ENCODE measurements at regions not wholly inside any gene's neighbourhood (a gene's known extent, or its start where the extent isn't known, plus 50 kb on each side); places are given as distances from the start of the nearest gene placed in this dataset.

GRCh38 chr14:80352471-80352870 lies 141.2 kb upstream of the DIO2 start:
- Mint-ChIP-seq H3K27me3 (ENCODE audit: low read depth) (no peaks in the 10 kb centered on the region), H3K27ac (no peak overlapping the region), H3K4me1 (no peaks in the 10 kb centered on the region), H3K9me3 (peaks cover 28% of the 10 kb centered on the region), H3K4me3 (no peak overlapping the region), H3K36me3 (no peaks in the 10 kb centered on the region)
- ATAC-seq: no peak
- DNase-seq (ENCODE audit: low spot score): no peak
- ChIA-PET CTCF (no interaction called here), POLR2A (no interaction called here)
- no peak for TF ChIP-seq MXD4 (CRISPR knock-in tag; IDR thresholded peaks at IDR 0.05; ENCODE audit: borderline replicate concordance)
- no peak for TF ChIP-seq FOXP4 (CRISPR knock-in tag; IDR thresholded peaks at IDR 0.05)
- no peak for TF ChIP-seq MYBL2 (CRISPR knock-in tag; IDR thresholded peaks at IDR 0.05)
- TF ChIP-seq, protein P1, sequence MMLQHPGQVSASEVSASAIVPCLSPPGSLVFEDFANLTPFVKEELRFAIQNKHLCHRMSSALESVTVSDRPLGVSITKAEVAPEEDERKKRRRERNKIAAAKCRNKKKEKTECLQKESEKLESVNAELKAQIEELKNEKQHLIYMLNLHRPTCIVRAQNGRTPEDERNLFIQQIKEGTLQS (CRISPR knock-in tag; conservative IDR thresholded peaks at IDR 0.05): no peak
- TF ChIP-seq NR3C1 (CRISPR knock-in tag; conservative IDR thresholded peaks at IDR 0.05; ENCODE audit: low read depth): no peak
- no peak for TF ChIP-seq ZBTB43 (CRISPR knock-in tag; IDR thresholded peaks at IDR 0.05)
- no peak for TF ChIP-seq FOXK1 (CRISPR knock-in tag; IDR thresholded peaks at IDR 0.05)
- no peak for TF ChIP-seq KAT7 (CRISPR knock-in tag; IDR thresholded peaks at IDR 0.05; ENCODE audit: borderline replicate concordance)
- no peak for TF ChIP-seq ZNF396 (CRISPR knock-in tag; IDR thresholded peaks at IDR 0.05; ENCODE audit: borderline replicate concordance)
- TF ChIP-seq USF2 (CRISPR knock-in tag; IDR thresholded peaks at IDR 0.05): no peak
- no peak for TF ChIP-seq NR2C2 (CRISPR knock-in tag; IDR thresholded peaks at IDR 0.05)
- TF ChIP-seq, protein P2, sequence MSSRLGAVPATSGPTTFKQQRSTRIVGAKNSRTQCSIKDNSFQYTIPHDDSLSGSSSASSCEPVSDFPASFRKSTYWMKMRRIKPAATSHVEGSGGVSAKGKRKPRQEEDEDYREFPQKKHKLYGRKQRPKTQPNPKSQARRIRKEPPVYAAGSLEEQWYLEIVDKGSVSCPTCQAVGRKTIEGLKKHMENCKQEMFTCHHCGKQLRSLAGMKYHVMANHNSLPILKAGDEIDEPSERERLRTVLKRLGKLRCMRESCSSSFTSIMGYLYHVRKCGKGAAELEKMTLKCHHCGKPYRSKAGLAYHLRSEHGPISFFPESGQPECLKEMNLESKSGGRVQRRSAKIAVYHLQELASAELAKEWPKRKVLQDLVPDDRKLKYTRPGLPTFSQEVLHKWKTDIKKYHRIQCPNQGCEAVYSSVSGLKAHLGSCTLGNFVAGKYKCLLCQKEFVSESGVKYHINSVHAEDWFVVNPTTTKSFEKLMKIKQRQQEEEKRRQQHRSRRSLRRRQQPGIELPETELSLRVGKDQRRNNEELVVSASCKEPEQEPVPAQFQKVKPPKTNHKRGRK (CRISPR knock-in tag; IDR thresholded peaks at IDR 0.05; ENCODE audit: borderline replicate concordance): no peak
- no peak for TF ChIP-seq NFATC4 (CRISPR knock-in tag; IDR thresholded peaks at IDR 0.05)
- TF ChIP-seq OVOL2 (CRISPR knock-in tag; IDR thresholded peaks at IDR 0.05; ENCODE audit: borderline replicate concordance): no peak
- TF ChIP-seq, protein P3, sequence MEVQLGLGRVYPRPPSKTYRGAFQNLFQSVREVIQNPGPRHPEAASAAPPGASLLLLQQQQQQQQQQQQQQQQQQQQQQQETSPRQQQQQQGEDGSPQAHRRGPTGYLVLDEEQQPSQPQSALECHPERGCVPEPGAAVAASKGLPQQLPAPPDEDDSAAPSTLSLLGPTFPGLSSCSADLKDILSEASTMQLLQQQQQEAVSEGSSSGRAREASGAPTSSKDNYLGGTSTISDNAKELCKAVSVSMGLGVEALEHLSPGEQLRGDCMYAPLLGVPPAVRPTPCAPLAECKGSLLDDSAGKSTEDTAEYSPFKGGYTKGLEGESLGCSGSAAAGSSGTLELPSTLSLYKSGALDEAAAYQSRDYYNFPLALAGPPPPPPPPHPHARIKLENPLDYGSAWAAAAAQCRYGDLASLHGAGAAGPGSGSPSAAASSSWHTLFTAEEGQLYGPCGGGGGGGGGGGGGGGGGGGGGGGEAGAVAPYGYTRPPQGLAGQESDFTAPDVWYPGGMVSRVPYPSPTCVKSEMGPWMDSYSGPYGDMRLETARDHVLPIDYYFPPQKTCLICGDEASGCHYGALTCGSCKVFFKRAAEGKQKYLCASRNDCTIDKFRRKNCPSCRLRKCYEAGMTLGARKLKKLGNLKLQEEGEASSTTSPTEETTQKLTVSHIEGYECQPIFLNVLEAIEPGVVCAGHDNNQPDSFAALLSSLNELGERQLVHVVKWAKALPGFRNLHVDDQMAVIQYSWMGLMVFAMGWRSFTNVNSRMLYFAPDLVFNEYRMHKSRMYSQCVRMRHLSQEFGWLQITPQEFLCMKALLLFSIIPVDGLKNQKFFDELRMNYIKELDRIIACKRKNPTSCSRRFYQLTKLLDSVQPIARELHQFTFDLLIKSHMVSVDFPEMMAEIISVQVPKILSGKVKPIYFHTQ (CRISPR knock-in tag; IDR thresholded peaks at IDR 0.05): no peak

DNA sequence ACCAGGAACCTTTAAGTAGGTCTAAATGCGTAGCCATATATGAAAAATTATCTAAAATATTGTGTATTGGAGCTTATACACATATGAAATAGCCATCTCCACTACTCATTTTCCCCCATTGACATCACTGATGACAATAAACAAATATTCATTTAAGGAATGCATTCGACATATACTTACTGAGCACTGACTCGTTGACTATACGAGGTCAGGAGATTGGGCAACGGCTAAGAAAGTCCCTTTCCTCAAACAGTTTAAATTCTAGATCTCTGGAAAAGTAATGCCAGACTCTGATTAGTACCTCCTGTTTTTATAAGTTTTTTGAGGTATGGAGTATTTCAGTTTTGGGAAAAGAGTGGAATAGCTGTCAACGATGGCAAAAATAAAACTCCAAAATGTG lies 139.4 kb upstream of the DIO2 start:
- Mint-ChIP-seq H3K9me3 (peaks cover 24% of the 10 kb centered on the region), H3K4me1 (no peaks in the 10 kb centered on the region), H3K4me3 (no peak overlapping the region), H3K36me3 (no peaks in the 10 kb centered on the region), H3K27me3 (ENCODE audit: low read depth) (no peaks in the 10 kb centered on the region), H3K27ac (no peak overlapping the region)
- no peak for ATAC-seq
- ChIA-PET CTCF (no interaction called here), POLR2A (no interaction called here)
- no peak for DNase-seq (ENCODE audit: low spot score)
- TF ChIP-seq FOXJ3 (CRISPR knock-in tag; IDR thresholded peaks at IDR 0.05; ENCODE audit: borderline replicate concordance) (no peak), NR3C1 (CRISPR knock-in tag; conservative IDR thresholded peaks at IDR 0.05; ENCODE audit: low read depth) (no peak), ATF1 (CRISPR knock-in tag; IDR thresholded peaks at IDR 0.05) (no peak), RORB (CRISPR knock-in tag; IDR thresholded peaks at IDR 0.05) (no peak), ZNF263 (CRISPR knock-in tag; IDR thresholded peaks at IDR 0.05; ENCODE audit: low read depth) (no peak), ZSCAN18 (CRISPR knock-in tag; IDR thresholded peaks at IDR 0.05) (no peak), TCF7 (CRISPR knock-in tag; IDR thresholded peaks at IDR 0.05; ENCODE audit: low read depth) (no peak)
- TF ChIP-seq, protein P1 (CRISPR knock-in tag; conservative IDR thresholded peaks at IDR 0.05): no peak
- TF ChIP-seq, protein P4, sequence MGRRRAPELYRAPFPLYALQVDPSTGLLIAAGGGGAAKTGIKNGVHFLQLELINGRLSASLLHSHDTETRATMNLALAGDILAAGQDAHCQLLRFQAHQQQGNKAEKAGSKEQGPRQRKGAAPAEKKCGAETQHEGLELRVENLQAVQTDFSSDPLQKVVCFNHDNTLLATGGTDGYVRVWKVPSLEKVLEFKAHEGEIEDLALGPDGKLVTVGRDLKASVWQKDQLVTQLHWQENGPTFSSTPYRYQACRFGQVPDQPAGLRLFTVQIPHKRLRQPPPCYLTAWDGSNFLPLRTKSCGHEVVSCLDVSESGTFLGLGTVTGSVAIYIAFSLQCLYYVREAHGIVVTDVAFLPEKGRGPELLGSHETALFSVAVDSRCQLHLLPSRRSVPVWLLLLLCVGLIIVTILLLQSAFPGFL (CRISPR knock-in tag; IDR thresholded peaks at IDR 0.05; ENCODE audit: borderline replicate concordance): no peak
- TF ChIP-seq, protein P5, sequence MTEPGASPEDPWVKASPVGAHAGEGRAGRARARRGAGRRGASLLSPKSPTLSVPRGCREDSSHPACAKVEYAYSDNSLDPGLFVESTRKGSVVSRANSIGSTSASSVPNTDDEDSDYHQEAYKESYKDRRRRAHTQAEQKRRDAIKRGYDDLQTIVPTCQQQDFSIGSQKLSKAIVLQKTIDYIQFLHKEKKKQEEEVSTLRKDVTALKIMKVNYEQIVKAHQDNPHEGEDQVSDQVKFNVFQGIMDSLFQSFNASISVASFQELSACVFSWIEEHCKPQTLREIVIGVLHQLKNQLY (CRISPR knock-in tag; IDR thresholded peaks at IDR 0.05): no peak
